A549 (cell line): ENCODE measurements at regions not wholly inside any gene's neighbourhood (a gene's known extent, or its start where the extent isn't known, plus 50 kb on each side); places are given as distances from the start of the nearest gene placed in this dataset.

Experiments
- CHD2 ChIP-seq: fragments of 150-350 bp; IDR thresholded peaks from 2 replicates; pipeline ENCODE4 v1.6.1; 2014; ENCODE audit warnings: low read length; ENCODE audit not compliant: partially characterized antibody
- MAZ ChIP-seq: fragments of 150-350 bp; IDR thresholded peaks from 2 replicates; pipeline ENCODE4 v1.6.1; 2014; ENCODE audit warnings: antibody characterized with exemption, low read depth, low read length, borderline replicate concordance
- TF ChIP-seq, protein P1 (sequence below): fragments of >200 bp; sonication (Bioruptor Twin); formaldehyde crosslinking; IDR thresholded peaks from 3 replicates; pipeline ENCODE4 v1.5.1; 2016

DNA sequence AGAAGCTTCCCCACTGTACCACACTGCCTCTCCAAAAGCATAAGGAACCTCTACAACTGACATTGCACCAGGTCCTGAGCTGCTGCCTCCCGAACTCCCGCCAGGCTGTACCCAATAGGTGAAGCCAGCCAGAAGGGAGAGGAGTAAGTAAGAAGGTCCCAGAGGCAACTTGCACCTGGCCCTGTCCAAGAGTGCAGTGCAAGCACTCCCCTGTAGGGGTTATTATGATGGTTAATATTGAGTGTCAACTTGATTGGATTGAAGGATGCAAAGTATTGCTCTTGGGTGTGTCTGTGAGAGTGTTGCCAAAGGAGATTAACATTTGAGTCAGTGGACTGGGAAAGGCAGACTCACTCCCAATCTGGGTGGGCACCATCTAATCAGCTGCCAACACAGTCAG lies 879.3 kb upstream of the SLIT2 start:
- TF ChIP-seq CHD2 (no peak), MAZ (no peak)
- TF ChIP-seq, protein P1, sequence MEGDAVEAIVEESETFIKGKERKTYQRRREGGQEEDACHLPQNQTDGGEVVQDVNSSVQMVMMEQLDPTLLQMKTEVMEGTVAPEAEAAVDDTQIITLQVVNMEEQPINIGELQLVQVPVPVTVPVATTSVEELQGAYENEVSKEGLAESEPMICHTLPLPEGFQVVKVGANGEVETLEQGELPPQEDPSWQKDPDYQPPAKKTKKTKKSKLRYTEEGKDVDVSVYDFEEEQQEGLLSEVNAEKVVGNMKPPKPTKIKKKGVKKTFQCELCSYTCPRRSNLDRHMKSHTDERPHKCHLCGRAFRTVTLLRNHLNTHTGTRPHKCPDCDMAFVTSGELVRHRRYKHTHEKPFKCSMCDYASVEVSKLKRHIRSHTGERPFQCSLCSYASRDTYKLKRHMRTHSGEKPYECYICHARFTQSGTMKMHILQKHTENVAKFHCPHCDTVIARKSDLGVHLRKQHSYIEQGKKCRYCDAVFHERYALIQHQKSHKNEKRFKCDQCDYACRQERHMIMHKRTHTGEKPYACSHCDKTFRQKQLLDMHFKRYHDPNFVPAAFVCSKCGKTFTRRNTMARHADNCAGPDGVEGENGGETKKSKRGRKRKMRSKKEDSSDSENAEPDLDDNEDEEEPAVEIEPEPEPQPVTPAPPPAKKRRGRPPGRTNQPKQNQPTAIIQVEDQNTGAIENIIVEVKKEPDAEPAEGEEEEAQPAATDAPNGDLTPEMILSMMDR: no peak
